GM12872 (cell line): ENCODE measurements at regions not wholly inside any gene's neighbourhood (a gene's known extent, or its start where the extent isn't known, plus 50 kb on each side); places are given as distances from the start of the nearest gene placed in this dataset.

Source experiments
- CTCF ChIP-seq: IDR thresholded peaks from 3 replicates; pipeline ENCODE4 v1.5.1; 2011; ENCODE audit warnings: low read depth, mild to moderate bottlenecking, low read length, moderate library complexity; ENCODE audit not compliant: insufficient read depth

GRCh38 chr2:181792906-181793305, 98.6 kb upstream of the ITPRID2 start:
- TF ChIP-seq CTCF, result no peak

GRCh38 chr2:181798022-181798421, 93.5 kb upstream of the ITPRID2 start:
- no peak for TF ChIP-seq CTCF

GRCh38 chr2:181805228-181806038, 86.1 kb upstream of the ITPRID2 start:
- TF ChIP-seq CTCF, result no peak

GRCh38 chr2:181806039-181806392, 85.5 kb upstream of the ITPRID2 start:
- no peak for TF ChIP-seq CTCF

GRCh38 chr2:181807526-181807925, 84.0 kb upstream of the ITPRID2 start:
- no peak for TF ChIP-seq CTCF

GRCh38 chr2:181810823-181811695, 80.5 kb upstream of the ITPRID2 start:
- TF ChIP-seq CTCF, result no peak

- no peak for TF ChIP-seq CTCF
These were observed 79.3 kb upstream of the ITPRID2 start for GRCh38 chr2:181812106-181812743.
